ENCODE measurements at regions not wholly inside any gene's neighbourhood (a gene's known extent, or its start where the extent isn't known, plus 50 kb on each side); places are given as distances from the start of the nearest gene placed in this dataset.

DNA sequence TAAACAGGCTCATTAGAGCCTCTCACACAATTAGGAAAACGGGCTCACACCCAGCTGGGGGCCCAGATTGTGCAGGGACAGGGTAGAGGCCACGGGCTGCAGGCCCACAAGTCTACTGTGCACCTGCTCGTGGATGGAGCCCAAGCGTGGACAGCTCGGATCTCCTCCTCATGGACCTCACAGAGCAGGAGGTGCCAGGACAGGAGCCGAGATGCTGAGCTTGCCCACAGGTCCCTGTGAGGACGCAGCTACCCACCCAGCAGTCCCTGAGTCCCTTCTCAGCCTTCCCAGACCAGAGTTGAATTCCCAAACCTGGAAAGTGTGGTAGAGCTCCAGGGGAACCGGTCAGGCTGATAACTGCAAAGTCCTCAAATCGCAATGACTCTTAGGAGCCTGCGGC is 70.6 kb upstream of the OLFM1 start:
- TF ChIP-seq, protein P1, sequence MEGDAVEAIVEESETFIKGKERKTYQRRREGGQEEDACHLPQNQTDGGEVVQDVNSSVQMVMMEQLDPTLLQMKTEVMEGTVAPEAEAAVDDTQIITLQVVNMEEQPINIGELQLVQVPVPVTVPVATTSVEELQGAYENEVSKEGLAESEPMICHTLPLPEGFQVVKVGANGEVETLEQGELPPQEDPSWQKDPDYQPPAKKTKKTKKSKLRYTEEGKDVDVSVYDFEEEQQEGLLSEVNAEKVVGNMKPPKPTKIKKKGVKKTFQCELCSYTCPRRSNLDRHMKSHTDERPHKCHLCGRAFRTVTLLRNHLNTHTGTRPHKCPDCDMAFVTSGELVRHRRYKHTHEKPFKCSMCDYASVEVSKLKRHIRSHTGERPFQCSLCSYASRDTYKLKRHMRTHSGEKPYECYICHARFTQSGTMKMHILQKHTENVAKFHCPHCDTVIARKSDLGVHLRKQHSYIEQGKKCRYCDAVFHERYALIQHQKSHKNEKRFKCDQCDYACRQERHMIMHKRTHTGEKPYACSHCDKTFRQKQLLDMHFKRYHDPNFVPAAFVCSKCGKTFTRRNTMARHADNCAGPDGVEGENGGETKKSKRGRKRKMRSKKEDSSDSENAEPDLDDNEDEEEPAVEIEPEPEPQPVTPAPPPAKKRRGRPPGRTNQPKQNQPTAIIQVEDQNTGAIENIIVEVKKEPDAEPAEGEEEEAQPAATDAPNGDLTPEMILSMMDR (IDR thresholded peaks at IDR 0.05; ENCODE audit: insufficient read depth, low read length), result no peak
- DNase-seq (ENCODE audit: low read depth), result no peak
- H3K4me3 ChIP-seq (ENCODE audit: low read depth, low read length), result no peak overlapping the region

DNA sequence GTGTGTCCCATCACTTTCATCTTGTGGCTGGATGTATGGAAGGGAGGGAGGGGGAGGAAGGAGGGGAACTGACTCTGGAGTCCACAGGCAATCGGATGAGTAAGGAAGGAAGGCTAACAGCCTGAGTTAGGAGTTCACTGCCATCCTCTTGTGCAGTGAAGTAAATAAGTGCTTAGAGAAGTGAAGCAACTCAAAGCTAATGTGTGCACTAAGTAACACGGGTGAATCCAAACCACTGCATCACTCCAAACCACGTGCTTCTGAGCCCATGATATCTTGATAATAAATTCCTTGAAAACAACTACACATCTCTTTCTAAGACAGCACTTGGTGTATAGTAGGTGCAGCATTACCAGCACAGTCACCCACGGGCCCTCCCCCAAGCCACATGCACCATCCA is 69.6 kb upstream of the OLFM1 start:
- no peak for DNase-seq (ENCODE audit: low read depth)
- TF ChIP-seq, protein P1 (IDR thresholded peaks at IDR 0.05; ENCODE audit: insufficient read depth, low read length), result no peak
- H3K4me3 ChIP-seq (ENCODE audit: low read depth, low read length), result no peak overlapping the region

DNA sequence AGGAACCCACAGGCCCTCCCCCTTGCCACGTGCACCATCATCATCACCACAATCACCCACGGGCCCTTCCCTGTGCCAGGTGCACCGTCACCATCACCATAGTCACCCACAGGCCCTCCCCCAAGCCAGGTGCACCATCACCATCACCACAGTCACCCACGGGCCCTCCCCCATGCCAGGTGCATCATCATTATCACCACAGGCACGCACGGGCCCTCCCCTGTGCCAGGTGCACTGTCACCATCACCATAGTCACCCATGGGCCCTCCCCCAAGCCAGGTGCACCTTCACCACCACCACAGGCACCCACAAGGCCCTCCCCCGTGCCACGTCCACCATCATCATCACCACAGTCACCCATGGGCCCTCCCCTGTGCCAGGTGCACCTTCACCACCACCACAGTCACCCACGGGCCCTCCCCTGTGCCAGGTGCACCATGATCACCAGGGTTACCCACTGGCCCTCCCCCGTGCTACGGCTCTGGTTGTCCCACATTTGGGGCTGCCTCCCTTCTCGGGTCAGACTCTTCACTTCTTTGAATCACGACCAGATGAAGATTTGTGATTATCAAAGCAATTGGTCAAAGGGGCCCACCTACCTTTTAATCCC is 69.1 kb upstream of the OLFM1 start:
- TF ChIP-seq, protein P1 (IDR thresholded peaks at IDR 0.05; ENCODE audit: insufficient read depth, low read length), result no peak
- no peak overlapping the region for H3K4me3 ChIP-seq (ENCODE audit: low read depth, low read length)
- DNase-seq (ENCODE audit: low read depth), result no peak

DNA sequence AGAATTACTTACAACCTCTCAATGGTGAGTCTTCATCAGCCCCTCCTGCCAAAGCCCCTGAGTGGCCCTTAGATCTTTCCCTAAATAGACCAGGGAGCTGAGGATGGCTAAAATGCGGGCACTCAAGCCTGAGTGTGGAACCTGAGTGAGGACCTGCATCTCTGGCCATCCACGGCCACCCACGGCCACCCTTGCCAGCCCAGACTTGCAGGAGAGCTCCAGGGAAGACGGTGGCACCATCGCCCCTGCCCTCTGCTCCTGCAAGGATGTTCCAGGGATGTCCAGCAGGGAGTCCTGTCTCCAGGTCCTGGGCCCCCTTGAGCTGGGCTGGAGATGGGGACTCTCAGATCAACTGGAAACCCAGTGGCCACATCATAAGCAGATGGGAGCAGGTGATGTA is 68.2 kb upstream of the OLFM1 start:
- no peak for DNase-seq (ENCODE audit: low read depth)
- TF ChIP-seq, protein P1 (IDR thresholded peaks at IDR 0.05; ENCODE audit: insufficient read depth, low read length), result no peak
- no peak overlapping the region for H3K4me3 ChIP-seq (ENCODE audit: low read depth, low read length)

DNA sequence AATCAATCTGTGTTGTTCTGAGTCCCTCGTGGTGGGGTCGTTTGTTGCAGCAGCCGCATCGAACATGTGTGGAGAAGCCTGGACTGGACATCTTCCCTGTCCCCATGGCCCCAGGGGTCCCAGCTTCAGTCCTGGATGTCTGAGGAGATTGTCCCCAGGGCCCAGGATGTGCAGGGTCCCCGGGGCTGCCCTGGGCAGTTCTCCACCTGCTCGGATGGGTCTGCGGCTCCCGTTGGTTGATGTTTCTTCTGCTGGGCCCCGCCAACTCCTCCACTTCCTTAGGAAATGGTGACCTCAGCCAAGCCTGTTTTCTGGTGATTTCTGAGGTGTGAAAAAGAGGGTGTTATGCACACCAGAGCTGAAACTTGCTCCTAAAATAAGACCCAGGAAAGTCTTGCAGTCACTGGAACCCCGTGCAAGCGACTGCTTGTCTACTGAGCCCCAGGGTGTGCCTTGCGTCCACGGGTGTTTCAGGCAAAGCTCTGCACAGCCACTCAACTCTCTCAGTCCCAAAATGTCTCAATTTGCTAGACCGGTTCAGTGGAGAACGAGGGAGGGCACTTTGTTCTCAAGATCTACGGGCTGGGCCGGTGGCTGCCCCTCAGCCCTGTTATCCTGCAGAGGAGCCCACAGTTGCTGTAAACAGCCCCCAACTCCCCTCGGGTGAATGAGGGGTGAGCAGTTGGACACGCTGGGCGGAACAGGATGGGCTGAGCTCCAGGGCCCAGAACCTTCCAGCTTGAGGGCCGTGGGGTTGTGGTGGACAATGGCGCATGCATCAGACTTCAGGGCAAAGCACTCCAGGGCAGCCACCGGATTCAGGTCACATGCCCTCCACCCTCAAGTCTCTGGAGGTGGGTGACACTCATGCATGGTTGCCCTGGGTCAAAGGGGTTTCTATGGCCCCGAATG is 66.7 kb upstream of the OLFM1 start:
- TF ChIP-seq, protein P1 (IDR thresholded peaks at IDR 0.05; ENCODE audit: insufficient read depth, low read length), result no peak
- H3K4me3 ChIP-seq (ENCODE audit: low read depth, low read length), result no peak overlapping the region
- no peak for DNase-seq (ENCODE audit: low read depth)

DNA sequence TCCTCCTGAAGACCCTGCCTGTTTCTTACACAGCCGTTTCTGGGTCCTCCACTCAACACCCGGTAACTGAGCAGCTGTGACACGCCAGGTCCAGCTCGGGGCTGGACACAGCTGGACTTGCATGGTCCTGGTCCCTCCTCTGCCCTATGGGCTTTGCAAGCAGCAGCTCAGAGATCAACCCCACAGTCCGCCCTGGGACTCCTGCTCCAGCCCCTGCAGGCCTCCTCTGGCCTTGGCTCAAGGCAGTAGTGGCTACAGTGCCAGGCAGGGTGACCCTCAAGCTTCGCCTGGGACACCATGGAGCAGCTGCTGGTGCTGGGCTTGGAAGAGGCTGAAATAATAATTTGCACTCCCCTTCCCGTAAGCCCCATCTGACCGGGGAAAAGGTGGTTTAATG is 66.1 kb upstream of the OLFM1 start:
- no peak overlapping the region for H3K4me3 ChIP-seq (ENCODE audit: low read depth, low read length)
- DNase-seq (ENCODE audit: low read depth), result no peak
- TF ChIP-seq, protein P1 (IDR thresholded peaks at IDR 0.05; ENCODE audit: insufficient read depth, low read length), result no peak

Data from fibroblast of the aortic adventitia (primary cell).